RWPE1 (cell line): ENCODE measurements at regions not wholly inside any gene's neighbourhood (a gene's known extent, or its start where the extent isn't known, plus 50 kb on each side); places are given as distances from the start of the nearest gene placed in this dataset.

ENCODE experiments used
- CTCF ChIA-PET: fragments of 350-600 bp; sonication (Branson Sonifier 250); formaldehyde crosslinking; extraction: SDS; loops from one replicate; lab custom pipeline; 2021; lab: Yijun Ruan, JAX
- POLR2A ChIA-PET: fragments of 400-600 bp; formaldehyde crosslinking; extraction: SDS; loops from one replicate; lab custom pipeline; 2020; ENCODE audit warnings: antibody characterized with exemption; ENCODE audit not compliant: low non-redundant PET; lab: Yijun Ruan, JAX
- DNase-seq: peaks from one replicate; pipeline ENCODE4 v3.0.0; 2012; ENCODE audit warnings: low spot score
- H3K27ac ChIP-seq: fragments of 450-650 bp; 2 replicates; pipeline ENCODE4 v1.5.1; 2017
- CTCF ChIP-seq: fragments of 450-650 bp; conservative IDR thresholded peaks from 2 replicates; pipeline ENCODE4 v1.5.1; 2017; ENCODE audit warnings: low read depth, mild to moderate bottlenecking

GRCh38 chr17:53607475-53607874 is 215.3 kb upstream of the KIF2B start:
- POLR2A ChIA-PET = no interaction called here
- DNase-seq = no peak
- H3K27ac ChIP-seq = no peak overlapping the region
- no peak for TF ChIP-seq CTCF
- CTCF ChIA-PET = interaction anchor here (0.7 kb wide), 1 partner anchor 39 kb away, joined by 5 read pairs; no protein-coding TSS in a partner anchor

- H3K27ac ChIP-seq = no peak overlapping the region
- no peak for TF ChIP-seq CTCF
- POLR2A ChIA-PET = no interaction called here
- CTCF ChIA-PET = no interaction called here
- no peak for DNase-seq
Measured at GRCh38 chr17:53588317-53588716, 234.4 kb upstream of the KIF2B start.

- H3K27ac ChIP-seq = no peak overlapping the region
- DNase-seq = no peak
- TF ChIP-seq CTCF = no peak
- CTCF ChIA-PET = no interaction called here
- POLR2A ChIA-PET = no interaction called here
Measured at GRCh38 chr17:53574038-53574437, 248.7 kb upstream of the KIF2B start.

GRCh38 chr17:53571342-53571741 is 251.4 kb upstream of the KIF2B start:
- no peak overlapping the region for H3K27ac ChIP-seq
- no peak for DNase-seq
- ChIA-PET POLR2A (no interaction called here), CTCF (no interaction called here)
- TF ChIP-seq CTCF = no peak

GRCh38 chr17:53570731-53571130 is 252.0 kb upstream of the KIF2B start:
- ChIA-PET POLR2A (no interaction called here), CTCF (interaction anchor here (0.7 kb wide), 1 partner anchor 381 kb away, joined by 3 read pairs; no protein-coding TSS in a partner anchor)
- DNase-seq = no peak
- no peak overlapping the region for H3K27ac ChIP-seq
- no peak for TF ChIP-seq CTCF

GRCh38 chr17:53560953-53561352 is 261.8 kb upstream of the KIF2B start:
- DNase-seq = no peak
- ChIA-PET POLR2A (no interaction called here), CTCF (no interaction called here)
- no peak for TF ChIP-seq CTCF
- H3K27ac ChIP-seq = no peak overlapping the region

- no peak for DNase-seq
- no peak overlapping the region for H3K27ac ChIP-seq
- POLR2A ChIA-PET = no interaction called here
- CTCF ChIA-PET = no interaction called here
- no peak for TF ChIP-seq CTCF
Measured at GRCh38 chr17:53548252-53548651, 274.5 kb upstream of the KIF2B start.
